ENCODE measurements at regions not wholly inside any gene's neighbourhood (a gene's known extent, or its start where the extent isn't known, plus 50 kb on each side); places are given as distances from the start of the nearest gene placed in this dataset.
"Not testable (repeated sequence)": the region's sequence is repeated elsewhere in the genome, so short reads cannot be mapped to it uniquely, and the experiment has no call there.

GRCh38 chr11:129544691-129545090 is 169.0 kb downstream of the BARX2 start:
- FAIRE-seq (no peak), DNase-seq (ENCODE audit: insufficient read length, low spot score) (no peak)
- TF ChIP-seq POU2F2 (IDR thresholded peaks at IDR 0.05; ENCODE audit: low read depth, low read length) (no peak), SPI1 (IDR thresholded peaks at IDR 0.05; ENCODE audit: low read depth, low read length) (no peak), PAX5 (IDR thresholded peaks at IDR 0.05; ENCODE audit: insufficient read depth, low read length, severe bottlenecking) (no peak), POLR2AphosphoS5 (IDR thresholded peaks at IDR 0.05; ENCODE audit: low read depth, low read length) (no peak), POLR2A (IDR thresholded peaks at IDR 0.05; ENCODE audit: low read depth, low read length) (no peak), TAF1 (IDR thresholded peaks at IDR 0.05; ENCODE audit: low read depth, low read length) (no peak)

- TF ChIP-seq POU2F2 (IDR thresholded peaks at IDR 0.05; ENCODE audit: low read depth, low read length): no peak
- no peak for TF ChIP-seq SPI1 (IDR thresholded peaks at IDR 0.05; ENCODE audit: low read depth, low read length)
- TF ChIP-seq TAF1 (IDR thresholded peaks at IDR 0.05; ENCODE audit: low read depth, low read length): no peak
- TF ChIP-seq POLR2AphosphoS5 (IDR thresholded peaks at IDR 0.05; ENCODE audit: low read depth, low read length): no peak
- no peak for TF ChIP-seq POLR2A (IDR thresholded peaks at IDR 0.05; ENCODE audit: low read depth, low read length)
- no peak for TF ChIP-seq PAX5 (IDR thresholded peaks at IDR 0.05; ENCODE audit: insufficient read depth, low read length, severe bottlenecking)
- no peak for DNase-seq (ENCODE audit: insufficient read length, low spot score)
- no peak for FAIRE-seq
These were observed 170.6 kb downstream of the BARX2 start for GRCh38 chr11:129546266-129546665.

- DNase-seq (ENCODE audit: insufficient read length, low spot score) (no peak), FAIRE-seq (no peak)
- TF ChIP-seq TAF1 (IDR thresholded peaks at IDR 0.05; ENCODE audit: low read depth, low read length): no peak
- TF ChIP-seq PAX5 (IDR thresholded peaks at IDR 0.05; ENCODE audit: insufficient read depth, low read length, severe bottlenecking): no peak
- TF ChIP-seq POU2F2 (IDR thresholded peaks at IDR 0.05; ENCODE audit: low read depth, low read length): no peak
These were observed 181.8 kb downstream of the BARX2 start for GRCh38 chr11:129557421-129557820.

- FAIRE-seq: no peak
- TF ChIP-seq POLR2AphosphoS5 (IDR thresholded peaks at IDR 0.05; ENCODE audit: low read depth, low read length) (no peak), SPI1 (IDR thresholded peaks at IDR 0.05; ENCODE audit: low read depth, low read length) (no peak), TAF1 (IDR thresholded peaks at IDR 0.05; ENCODE audit: low read depth, low read length) (no peak)
- no peak for DNase-seq (ENCODE audit: insufficient read length, low spot score)
These were observed 193.4 kb downstream of the BARX2 start for GRCh38 chr11:129569007-129569406.

- FAIRE-seq; DNase-seq (ENCODE audit: insufficient read length, low spot score): not testable (repeated sequence)
These were observed 197.0 kb downstream of the BARX2 start for GRCh38 chr11:129572667-129573066.

GRCh38 chr11:129573161-129573560 is 197.5 kb downstream of the BARX2 start:
- FAIRE-seq (no peak), DNase-seq (ENCODE audit: insufficient read length, low spot score) (no peak)
- TF ChIP-seq SPI1 (IDR thresholded peaks at IDR 0.05; ENCODE audit: low read depth, low read length) (no peak), POU2F2 (IDR thresholded peaks at IDR 0.05; ENCODE audit: low read depth, low read length) (no peak), TAF1 (IDR thresholded peaks at IDR 0.05; ENCODE audit: low read depth, low read length) (no peak), POLR2A (IDR thresholded peaks at IDR 0.05; ENCODE audit: low read depth, low read length) (no peak), PAX5 (IDR thresholded peaks at IDR 0.05; ENCODE audit: insufficient read depth, low read length, severe bottlenecking) (no peak), POLR2AphosphoS5 (IDR thresholded peaks at IDR 0.05; ENCODE audit: low read depth, low read length) (no peak)

- FAIRE-seq (no peak), DNase-seq (ENCODE audit: insufficient read length, low spot score) (no peak)
- TF ChIP-seq SPI1 (IDR thresholded peaks at IDR 0.05; ENCODE audit: low read depth, low read length) (no peak), PAX5 (IDR thresholded peaks at IDR 0.05; ENCODE audit: insufficient read depth, low read length, severe bottlenecking) (no peak), TAF1 (IDR thresholded peaks at IDR 0.05; ENCODE audit: low read depth, low read length) (no peak), POLR2A (IDR thresholded peaks at IDR 0.05; ENCODE audit: low read depth, low read length) (no peak), POLR2AphosphoS5 (IDR thresholded peaks at IDR 0.05; ENCODE audit: low read depth, low read length) (no peak), POU2F2 (IDR thresholded peaks at IDR 0.05; ENCODE audit: low read depth, low read length) (no peak)
These were observed 198.8 kb downstream of the BARX2 start for GRCh38 chr11:129574431-129574830.

GRCh38 chr11:129576652-129577051 is 201.0 kb downstream of the BARX2 start:
- TF ChIP-seq PAX5 (IDR thresholded peaks at IDR 0.05; ENCODE audit: insufficient read depth, low read length, severe bottlenecking) (no peak), TAF1 (IDR thresholded peaks at IDR 0.05; ENCODE audit: low read depth, low read length) (no peak), POLR2A (IDR thresholded peaks at IDR 0.05; ENCODE audit: low read depth, low read length) (no peak), SPI1 (IDR thresholded peaks at IDR 0.05; ENCODE audit: low read depth, low read length) (no peak), POU2F2 (IDR thresholded peaks at IDR 0.05; ENCODE audit: low read depth, low read length) (no peak), POLR2AphosphoS5 (IDR thresholded peaks at IDR 0.05; ENCODE audit: low read depth, low read length) (no peak)
- DNase-seq (ENCODE audit: insufficient read length, low spot score) (no peak), FAIRE-seq (no peak)

GRCh38 chr11:129578006-129578405 is 202.4 kb downstream of the BARX2 start:
- FAIRE-seq: no peak
- no peak for DNase-seq (ENCODE audit: insufficient read length, low spot score)
- TF ChIP-seq SPI1 (IDR thresholded peaks at IDR 0.05; ENCODE audit: low read depth, low read length): no peak
- no peak for TF ChIP-seq POU2F2 (IDR thresholded peaks at IDR 0.05; ENCODE audit: low read depth, low read length)
- TF ChIP-seq POLR2AphosphoS5 (IDR thresholded peaks at IDR 0.05; ENCODE audit: low read depth, low read length): no peak
- no peak for TF ChIP-seq POLR2A (IDR thresholded peaks at IDR 0.05; ENCODE audit: low read depth, low read length)
- TF ChIP-seq TAF1 (IDR thresholded peaks at IDR 0.05; ENCODE audit: low read depth, low read length): no peak
- TF ChIP-seq PAX5 (IDR thresholded peaks at IDR 0.05; ENCODE audit: insufficient read depth, low read length, severe bottlenecking): no peak

- TF ChIP-seq POLR2A (IDR thresholded peaks at IDR 0.05; ENCODE audit: low read depth, low read length) (no peak), POLR2AphosphoS5 (IDR thresholded peaks at IDR 0.05; ENCODE audit: low read depth, low read length) (no peak), TAF1 (IDR thresholded peaks at IDR 0.05; ENCODE audit: low read depth, low read length) (no peak), SPI1 (IDR thresholded peaks at IDR 0.05; ENCODE audit: low read depth, low read length) (no peak), POU2F2 (IDR thresholded peaks at IDR 0.05; ENCODE audit: low read depth, low read length) (no peak), PAX5 (IDR thresholded peaks at IDR 0.05; ENCODE audit: insufficient read depth, low read length, severe bottlenecking) (no peak)
- DNase-seq (ENCODE audit: insufficient read length, low spot score) (no peak), FAIRE-seq (no peak)
These were observed 204.6 kb downstream of the BARX2 start for GRCh38 chr11:129580278-129580677.
